Aorta (tissue), 5 donors: ENCODE measurements at regions not wholly inside any gene's neighbourhood (a gene's known extent, or its start where the extent isn't known, plus 50 kb on each side); places are given as distances from the start of the nearest gene placed in this dataset.
"Not testable (repeated sequence)": the region's sequence is repeated elsewhere in the genome, so short reads cannot be mapped to it uniquely, and the experiment has no call there.

Source experiments
- ATAC-seq: fragments of 200-7000 bp; cut with Tn5 transposase; one replicate; pipeline ENCODE4 v1.9.1; 2022; ENCODE audit warnings: moderate library complexity; ENCODE audit not compliant: low FRiP score
- DNase-seq, 2 donors: peaks; one replicate each; pipeline ENCODE4 v3.0.0-alpha.2; 2020
- H3K27ac ChIP-seq, 2 donors: one replicate each; pipeline ENCODE4 v1.5.1; 2013; ENCODE audit warnings: low read length in 2 of 2, mild to moderate bottlenecking in 2 of 2, moderate library complexity in 2 of 2, control low read depth in 1 of 2, inconsistent platforms in 1 of 2, low read depth in 1 of 2
- H3K27me3 ChIP-seq, 2 donors: one replicate each; pipeline ENCODE4 v1.6.1; 2013; ENCODE audit warnings: control low read depth in 1 of 2, low read length in 1 of 2, mild to moderate bottlenecking in 1 of 2, moderate library complexity in 1 of 2; ENCODE audit not compliant: insufficient read depth in 2 of 2, control insufficient read depth in 1 of 2
- H3K36me3 ChIP-seq, 2 donors: one replicate each; pipeline ENCODE4 v1.6.1; 2013; ENCODE audit warnings: control low read depth in 1 of 2, low read length in 1 of 2, mild to moderate bottlenecking in 1 of 2; ENCODE audit not compliant: insufficient read depth in 2 of 2, control insufficient read depth in 1 of 2
- H3K4me1 ChIP-seq, 2 donors: one replicate each; pipeline ENCODE4 v1.6.1; 2013; ENCODE audit warnings: low read length in 2 of 2, control low read depth in 1 of 2, mild to moderate bottlenecking in 1 of 2, moderate library complexity in 1 of 2; ENCODE audit not compliant: insufficient read depth in 2 of 2, control insufficient read depth in 1 of 2
- H3K4me3 ChIP-seq, 2 donors: one replicate each; pipeline ENCODE4 v1.5.1; 2013; ENCODE audit warnings: low read length in 2 of 2, control low read depth in 1 of 2, mild to moderate bottlenecking in 1 of 2
- H3K9me3 ChIP-seq: one replicate; pipeline ENCODE4 v1.6.1; 2013; ENCODE audit warnings: mild to moderate bottlenecking, low read length; ENCODE audit not compliant: control insufficient read depth
- WGBS, 2 donors: extraction: QIAGEN DNeasy Blood & Tissue Kit; methylation state at CpG; one replicate each; pipeline ENCODE4 v1.1.7; 2013; 5-methylcytosine and 5-hydroxymethylcytosine counted together
- intact Hi-C, 2 donors: fragments of 100-400 bp; cut with DNase I; formaldehyde crosslinking; loops; one replicate each; pipeline versions ENCODE4 v1.14.2 to v1.15.0; 2022
- donor health status: healthy with polysubstance abuse.
- donor health status: Bipolar disorder and iron deficiency.
- donor health status: DM: no; HTN: no; CAD: no.
- donor health status: DM: no; HTN: no; CAD: no.
- donor health status: DM: yes; HTN: yes; CAD: no.

DNA sequence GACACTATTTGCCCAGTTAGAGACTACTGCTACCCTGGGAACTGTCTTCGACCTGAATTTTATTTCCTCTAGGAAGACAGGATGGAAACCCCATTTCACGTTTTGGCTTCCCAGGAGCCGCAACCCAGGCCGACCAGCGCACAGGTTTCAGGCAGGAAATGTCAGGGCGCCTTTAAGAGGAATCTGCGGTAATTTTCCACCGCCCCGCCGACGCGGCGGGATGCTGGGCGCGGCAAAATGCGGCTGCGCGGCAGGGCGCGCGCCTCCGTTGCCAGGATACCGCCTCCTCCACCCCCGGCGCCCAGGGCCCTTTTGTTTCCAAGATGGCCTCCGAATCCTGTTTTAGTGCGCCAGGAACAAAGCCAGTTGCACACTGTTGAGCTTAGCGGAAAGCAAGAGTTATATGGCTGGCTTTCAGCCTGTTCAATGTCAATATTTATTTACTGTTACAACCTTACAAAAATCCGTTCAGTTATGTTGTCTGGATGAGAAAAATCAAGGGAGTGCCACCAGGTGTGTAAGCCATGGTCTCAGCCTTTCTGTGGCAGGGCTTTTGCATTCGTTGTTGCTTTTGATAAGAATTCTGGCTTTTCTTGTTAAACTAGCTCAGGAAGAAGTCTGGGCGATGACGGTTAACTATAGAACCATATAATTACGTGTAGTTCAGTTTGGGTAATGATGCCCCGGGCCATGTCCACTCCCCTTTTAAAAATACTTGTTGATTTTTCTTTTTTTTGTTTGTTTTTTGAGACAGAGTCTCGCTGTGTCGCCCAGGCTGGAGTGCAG, 79.7 kb upstream of the CHD2 start:
- ATAC-seq (peak; percentile 97), DNase-seq (peak; percentile 94 to 97)
- H3K4me1 ChIP-seq = no peaks in the 10 kb centered on the region
- 11% methylated on average over 36 of the region's 36 CpGs for WGBS, 2 donors
- intact Hi-C loops = no loop called here
- peak overlapping the region; percentile 43 to 54 for H3K4me3 ChIP-seq
- no peaks in the 10 kb centered on the region for H3K27me3 ChIP-seq
- H3K27ac ChIP-seq = peak overlapping the region; percentile 46 to 89
- no peaks in the 10 kb centered on the region for H3K36me3 ChIP-seq
- no peaks in the 10 kb centered on the region for H3K9me3 ChIP-seq

DNA sequence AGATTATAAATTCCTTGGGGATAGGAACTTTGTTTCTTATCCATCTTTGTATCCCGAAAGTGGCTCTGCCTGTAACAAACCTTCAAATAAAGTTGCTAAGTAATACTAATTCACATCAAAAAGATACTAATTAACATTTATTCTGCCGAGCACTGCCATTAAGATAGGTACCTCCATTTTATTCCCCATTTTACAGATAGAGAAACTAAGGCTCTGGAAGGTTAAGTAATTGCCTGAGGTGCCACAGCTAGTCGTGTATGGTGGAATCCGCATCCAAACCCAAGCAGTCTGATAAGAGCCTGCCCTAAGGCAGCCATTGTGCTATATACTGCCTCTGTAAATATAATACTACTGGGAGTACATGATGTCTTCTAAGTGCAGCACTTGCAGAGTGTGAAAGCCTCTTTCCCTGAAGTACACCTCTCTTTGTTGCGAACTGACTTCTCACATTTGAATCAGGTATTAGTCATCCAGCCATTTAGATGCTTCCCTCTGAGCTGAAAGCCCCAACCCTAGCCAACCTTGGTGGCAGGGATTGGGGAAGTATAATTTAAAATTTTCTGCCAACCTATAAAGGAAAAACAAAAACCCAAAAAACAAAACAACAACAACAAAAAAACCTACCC, 78.5 kb upstream of the CHD2 start:
- Histone ChIP-seq H3K27me3 (no peaks in the 10 kb centered on the region), H3K4me1 (no peaks in the 10 kb centered on the region), H3K9me3 (no peaks in the 10 kb centered on the region), H3K36me3 (no peaks in the 10 kb centered on the region), H3K4me3 (no peak overlapping the region), H3K27ac (peak overlapping the region in 1 of 2 donors; percentile 57)
- DNase-seq (no peak), ATAC-seq (no peak)
- intact Hi-C loops = no loop called here
- WGBS, 2 donors = 89 to 93% methylated on average over 5 of the region's 5 CpGs

DNA sequence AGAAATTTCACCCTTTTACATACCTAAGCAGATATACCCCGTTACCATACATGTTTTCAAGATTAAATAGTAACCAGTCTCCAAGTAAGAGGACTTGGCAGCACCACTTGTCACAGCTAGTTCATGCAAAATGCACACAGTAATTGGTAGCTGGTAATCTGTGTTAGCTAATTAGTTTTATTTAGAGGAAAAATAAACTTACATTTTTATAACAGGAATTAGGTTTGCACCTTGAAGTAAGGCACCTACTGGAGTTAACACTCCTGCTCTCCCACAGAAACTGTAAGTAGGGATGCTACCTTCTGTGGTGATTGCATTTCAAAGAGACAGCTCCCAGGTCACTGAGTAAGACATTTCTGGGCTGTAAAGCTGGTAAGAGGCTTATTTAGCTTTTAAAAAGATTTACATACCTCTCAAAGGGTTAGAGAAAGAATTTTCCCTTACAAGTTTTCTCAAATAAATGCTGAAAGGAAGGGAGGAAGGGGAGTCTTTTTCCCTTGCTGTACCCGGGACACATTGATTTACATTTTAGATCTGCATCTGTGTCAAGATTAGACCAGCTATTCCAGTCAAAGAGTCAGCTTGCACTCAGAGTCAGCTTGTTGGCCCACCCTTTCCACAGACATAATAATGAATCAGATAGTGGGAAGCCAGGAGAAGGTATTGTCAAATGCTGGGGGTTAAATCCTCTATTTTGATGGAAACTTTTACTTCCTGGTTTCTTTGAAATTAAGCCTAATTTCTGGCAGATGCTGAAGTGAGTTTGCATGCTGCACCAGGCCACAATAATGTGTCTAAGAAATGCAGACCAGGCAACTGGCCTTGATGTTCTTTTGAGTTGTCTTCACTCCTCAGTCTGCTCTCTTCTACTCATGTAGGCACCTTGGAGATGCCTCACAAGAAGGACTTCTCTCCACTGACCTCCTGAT, 77.6 kb upstream of the CHD2 start:
- intact Hi-C loops = no loop called here
- 32 to 41% methylated on average over 2 of the region's 2 CpGs for WGBS, 2 donors
- no peaks in the 10 kb centered on the region for H3K36me3 ChIP-seq
- no peak overlapping the region for H3K4me3 ChIP-seq
- no peaks in the 10 kb centered on the region for H3K27me3 ChIP-seq
- H3K4me1 ChIP-seq = no peaks in the 10 kb centered on the region
- peak overlapping the region in 1 of 2 donors; percentile 49 for H3K27ac ChIP-seq
- no peak for ATAC-seq
- DNase-seq = no peak
- H3K9me3 ChIP-seq = no peaks in the 10 kb centered on the region

DNA sequence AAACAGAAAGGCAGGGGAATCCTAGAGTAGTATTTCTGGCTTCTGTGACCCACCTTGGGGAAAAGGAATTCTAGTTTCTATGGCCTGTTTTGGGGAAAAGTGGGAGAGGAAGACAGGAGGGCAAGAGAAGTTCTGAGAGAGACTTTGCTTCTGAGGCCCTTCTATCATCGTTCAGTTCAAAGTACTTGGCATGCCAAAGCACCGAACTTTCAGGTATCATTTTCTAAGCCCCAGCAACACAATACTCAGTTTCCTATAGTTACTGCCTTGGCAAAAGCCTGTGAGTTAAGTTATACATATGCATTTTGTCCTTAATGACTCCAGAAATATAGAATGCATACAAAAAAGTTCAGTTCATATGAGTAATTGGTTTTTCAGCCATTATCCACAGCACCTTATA, 74.1 kb upstream of the CHD2 start:
- H3K9me3 ChIP-seq = no peaks in the 10 kb centered on the region
- no peaks in the 10 kb centered on the region for H3K27me3 ChIP-seq
- no peak overlapping the region for H3K4me3 ChIP-seq
- H3K4me1 ChIP-seq = peaks cover 2 to 4% of the 10 kb centered on the region in 2 donors
- H3K27ac ChIP-seq = no peak overlapping the region
- no peaks in the 10 kb centered on the region for H3K36me3 ChIP-seq
- WGBS, 2 donors = 87 to 90% methylated on average over 2 of the region's 2 CpGs
- DNase-seq (no peak), ATAC-seq (no peak)
- intact Hi-C loops = no loop called here

DNA sequence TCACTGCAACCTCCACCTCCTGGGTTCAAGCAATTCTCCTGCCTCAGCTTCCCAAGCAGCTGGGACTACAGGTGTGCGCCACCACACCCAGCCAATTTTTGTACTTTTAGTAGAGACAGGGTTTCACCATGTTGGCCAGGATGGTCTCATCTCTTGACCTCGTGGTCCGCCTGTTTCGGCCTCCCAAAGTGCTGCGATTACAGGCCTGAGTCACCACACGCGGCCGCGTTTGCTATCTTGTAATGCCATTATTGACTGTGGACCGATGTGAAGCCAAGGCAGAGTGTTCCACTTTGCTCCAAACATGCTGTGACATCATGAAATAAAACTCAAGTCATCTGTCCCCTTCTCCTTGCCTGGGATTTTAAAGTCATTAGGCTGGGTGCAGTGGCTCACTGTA, 72.1 kb upstream of the CHD2 start:
- DNase-seq, ATAC-seq, H3K4me3 ChIP-seq, H3K27ac ChIP-seq, H3K36me3 ChIP-seq, intact Hi-C loops, H3K4me1 ChIP-seq, H3K9me3 ChIP-seq, H3K27me3 ChIP-seq: not testable (repeated sequence)
- WGBS, 2 donors = 96 to 97% methylated on average over 10 of the region's 10 CpGs

DNA sequence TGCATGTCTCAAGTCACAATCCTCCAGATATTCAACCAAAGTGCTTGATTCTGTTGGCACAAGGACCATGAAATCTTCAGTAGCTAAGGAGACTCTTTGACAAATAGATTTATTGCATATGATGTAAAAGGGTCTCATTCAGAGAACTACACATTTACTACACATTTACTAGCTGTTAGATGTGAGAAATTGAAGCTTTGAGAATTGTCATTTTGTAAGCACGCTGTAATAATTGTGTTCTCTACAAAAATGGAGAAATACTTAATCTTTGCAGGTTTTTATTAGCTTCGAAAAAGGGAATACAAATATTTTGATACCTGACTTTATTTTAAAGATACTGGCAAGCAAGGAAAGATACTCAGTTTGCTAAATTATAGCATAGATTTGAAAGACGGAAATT, 70.2 kb upstream of the CHD2 start:
- intact Hi-C loops = loop anchor here (2.0 to 5.0 kb wide), 2 partner anchors 21 to 37 kb away; no protein-coding TSS in a partner anchor
- H3K9me3 ChIP-seq = no peaks in the 10 kb centered on the region
- peak overlapping the region in 1 of 2 donors; percentile 82 for H3K27ac ChIP-seq
- DNase-seq (no peak), ATAC-seq (no peak)
- WGBS, 2 donors = 31 to 38% methylated on average over 3 of the region's 3 CpGs
- no peak overlapping the region for H3K4me3 ChIP-seq
- peaks cover 2 to 4% of the 10 kb centered on the region in 2 donors for H3K4me1 ChIP-seq
- H3K27me3 ChIP-seq = no peaks in the 10 kb centered on the region
- H3K36me3 ChIP-seq = no peaks in the 10 kb centered on the region

DNA sequence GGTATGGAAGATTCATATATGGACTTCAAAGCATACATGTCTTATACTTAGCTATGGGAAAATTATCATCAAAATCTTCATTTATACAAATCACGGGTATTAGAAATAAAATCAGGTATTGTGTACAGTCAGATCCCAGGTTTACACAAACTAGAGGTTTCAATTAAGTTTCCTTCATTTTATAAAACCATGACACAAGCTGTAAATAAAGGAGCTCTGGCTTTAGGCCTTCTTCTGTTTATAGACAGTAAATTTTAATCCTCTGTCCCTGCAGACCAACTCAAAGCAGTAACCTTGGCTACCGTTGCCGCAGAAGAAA, 68.8 kb upstream of the CHD2 start:
- Histone ChIP-seq H3K27ac (peak overlapping the region; percentile 83 to 96), H3K27me3 (no peaks in the 10 kb centered on the region), H3K4me1 (peaks cover 2 to 4% of the 10 kb centered on the region in 2 donors), H3K4me3 (peak overlapping the region; percentile 11 to 61), H3K9me3 (no peaks in the 10 kb centered on the region), H3K36me3 (no peaks in the 10 kb centered on the region)
- ATAC-seq = no peak
- DNase-seq = no peak
- intact Hi-C loops = loop anchor here (1.0 to 5.0 kb wide), 3 partner anchors 22 to 54 kb away; no protein-coding TSS in a partner anchor
- whole genome bisulfite sequencing, 2 donors = 14 to 16% methylated on average over 3 of the region's 3 CpGs

DNA sequence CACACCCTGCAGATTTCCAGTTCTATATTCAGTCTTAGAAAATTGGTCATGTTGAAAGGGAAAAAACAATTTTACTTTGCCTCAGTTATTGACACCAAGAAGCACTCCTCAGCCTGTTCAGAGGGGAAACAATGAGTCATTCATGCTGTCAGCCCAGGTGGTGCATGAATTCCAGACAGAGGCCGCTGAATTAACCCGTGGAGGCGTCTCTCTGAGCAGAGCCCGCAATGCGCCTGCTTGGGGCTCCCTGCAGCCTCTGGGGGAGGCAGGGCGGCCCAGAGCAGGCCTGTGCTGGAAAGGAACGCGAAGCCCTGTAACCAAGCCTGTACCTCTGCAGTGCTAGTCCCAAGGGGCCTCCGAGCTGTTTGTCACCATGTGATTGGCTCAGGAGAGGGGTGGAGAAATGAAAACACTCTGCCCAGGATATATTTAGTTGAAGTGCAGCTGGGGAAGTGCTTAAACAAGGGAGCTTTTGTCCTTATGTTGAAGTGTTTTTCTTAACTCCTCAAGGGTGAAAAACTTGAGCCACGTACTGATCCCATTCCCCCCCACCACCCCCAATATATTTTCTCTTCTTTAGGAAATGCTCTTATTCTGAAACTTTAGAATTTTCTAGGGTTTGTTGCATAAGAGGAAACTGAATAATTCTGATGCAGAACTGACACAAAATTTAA, 68.3 kb upstream of the CHD2 start:
- Histone ChIP-seq H3K9me3 (no peaks in the 10 kb centered on the region), H3K27me3 (no peaks in the 10 kb centered on the region), H3K4me3 (peak overlapping the region; percentile 11 to 61), H3K4me1 (peaks cover 2 to 4% of the 10 kb centered on the region in 2 donors), H3K27ac (peak overlapping the region; percentile 96 to 98), H3K36me3 (no peaks in the 10 kb centered on the region)
- DNase-seq = peak; percentile 92 to 94
- peak; percentile 96 for ATAC-seq
- 0% methylated on average over 10 of the region's 10 CpGs for WGBS, 2 donors
- intact Hi-C loops = loop anchor here (1.0 to 5.0 kb wide), 5 partner anchors 22 to 54 kb away; no protein-coding TSS in a partner anchor
